AG04449 (cell line): ENCODE measurements at regions not wholly inside any gene's neighbourhood (a gene's known extent, or its start where the extent isn't known, plus 50 kb on each side); places are given as distances from the start of the nearest gene placed in this dataset.

Experiments
- CTCF ChIA-PET: fragments of 350-600 bp; formaldehyde crosslinking; extraction: SDS; loops from one replicate; lab custom pipeline; 2021; ENCODE audit warnings: antibody characterized with exemption; lab: Yijun Ruan, JAX
- POLR2A ChIA-PET: fragments of 400-600, 350-600 bp; formaldehyde crosslinking; extraction: SDS; loops from one replicate; lab custom pipeline; 2020; ENCODE audit warnings: antibody characterized with exemption, inconsistent platforms; lab: Yijun Ruan, JAX
- DNase-seq: peaks from one replicate; pipeline ENCODE4 v3.0.0-alpha.2; 2010; ENCODE audit warnings: low read depth, low spot score
- H3K4me3 ChIP-seq: 2 replicates; pipeline ENCODE4 v1.5.1; 2011; ENCODE audit warnings: low read depth, mild to moderate bottlenecking, control low read depth, low read length
- TF ChIP-seq, protein P1 (sequence below): IDR thresholded peaks from one replicate; pipeline ENCODE4 v1.5.1; 2011; ENCODE audit warnings: mild to moderate bottlenecking, moderate library complexity, low read length, control low read depth, inconsistent platforms; ENCODE audit not compliant: insufficient read depth; ENCODE audit errors: missing control alignments

DNA sequence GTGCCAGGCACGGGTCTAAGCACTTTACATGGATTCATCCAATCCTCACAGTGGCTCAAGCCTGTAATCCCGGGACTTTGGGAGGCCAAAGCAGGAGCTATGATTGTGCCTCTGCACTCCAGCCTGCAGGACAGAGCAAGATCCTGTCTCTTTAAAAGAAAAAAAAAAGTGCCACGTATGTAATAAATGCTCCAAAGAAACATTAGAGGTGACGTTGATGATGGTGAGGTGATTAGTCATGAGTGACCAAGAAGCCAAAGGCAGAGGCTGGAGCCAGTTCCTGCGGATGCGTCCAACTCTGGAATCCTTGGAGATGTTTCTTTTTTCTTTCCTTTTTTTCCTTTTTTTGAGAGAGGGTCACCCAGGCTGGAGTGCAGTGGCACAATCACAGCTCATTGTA, 59.4 kb upstream of the SIAH1 start:
- no peak overlapping the region; the same call in 1 of the 2 replicates for H3K4me3 ChIP-seq
- POLR2A ChIA-PET, result no interaction called here

GRCh38 chr16:48442379-48442778, 57.2 kb upstream of the SIAH1 start:
- DNase-seq, result no peak
- no peak overlapping the region for H3K4me3 ChIP-seq
- ChIA-PET CTCF (interaction anchor here (0.5 kb wide), 1 partner anchor 142 kb away, joined by 3 read pairs; no protein-coding TSS in a partner anchor), POLR2A (interaction anchor here (1.5 kb wide), 1 partner anchor 57 kb away, joined by 3 read pairs; the partner anchor contains the start of gene SIAH1)
- TF ChIP-seq, protein P1, sequence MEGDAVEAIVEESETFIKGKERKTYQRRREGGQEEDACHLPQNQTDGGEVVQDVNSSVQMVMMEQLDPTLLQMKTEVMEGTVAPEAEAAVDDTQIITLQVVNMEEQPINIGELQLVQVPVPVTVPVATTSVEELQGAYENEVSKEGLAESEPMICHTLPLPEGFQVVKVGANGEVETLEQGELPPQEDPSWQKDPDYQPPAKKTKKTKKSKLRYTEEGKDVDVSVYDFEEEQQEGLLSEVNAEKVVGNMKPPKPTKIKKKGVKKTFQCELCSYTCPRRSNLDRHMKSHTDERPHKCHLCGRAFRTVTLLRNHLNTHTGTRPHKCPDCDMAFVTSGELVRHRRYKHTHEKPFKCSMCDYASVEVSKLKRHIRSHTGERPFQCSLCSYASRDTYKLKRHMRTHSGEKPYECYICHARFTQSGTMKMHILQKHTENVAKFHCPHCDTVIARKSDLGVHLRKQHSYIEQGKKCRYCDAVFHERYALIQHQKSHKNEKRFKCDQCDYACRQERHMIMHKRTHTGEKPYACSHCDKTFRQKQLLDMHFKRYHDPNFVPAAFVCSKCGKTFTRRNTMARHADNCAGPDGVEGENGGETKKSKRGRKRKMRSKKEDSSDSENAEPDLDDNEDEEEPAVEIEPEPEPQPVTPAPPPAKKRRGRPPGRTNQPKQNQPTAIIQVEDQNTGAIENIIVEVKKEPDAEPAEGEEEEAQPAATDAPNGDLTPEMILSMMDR, result no peak

More for the DNA sequence above, 59.4 kb upstream of the SIAH1 start:
- CTCF ChIA-PET, result no interaction called here
- TF ChIP-seq, protein P1, result no peak
- no peak for DNase-seq

DNA sequence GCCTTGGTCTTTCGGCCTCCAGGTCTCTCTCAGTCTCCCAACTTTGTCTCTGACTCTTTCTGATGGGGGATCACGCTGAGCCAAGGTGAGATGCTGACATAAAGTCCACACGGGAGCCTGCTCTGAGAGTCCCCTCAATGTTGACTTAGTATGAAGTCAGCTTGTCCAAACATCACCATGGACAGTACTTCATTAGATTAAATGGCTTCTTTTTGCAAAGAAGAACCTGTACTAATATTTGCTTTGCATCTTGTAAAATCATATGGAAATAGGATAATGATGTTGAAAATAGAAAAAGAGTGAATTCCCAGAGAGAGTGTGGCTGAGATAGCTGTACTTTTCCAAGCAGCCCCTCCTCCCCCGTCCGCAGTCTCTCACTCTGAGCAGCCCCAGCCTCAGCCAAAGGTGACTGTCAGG, 56.7 kb upstream of the SIAH1 start:
- ChIA-PET CTCF (interaction anchor here (0.5 to 0.8 kb wide), 2 partner anchors 9 to 143 kb away, joined by 3 read pairs; no protein-coding TSS in a partner anchor), POLR2A (interaction anchor here (1.5 kb wide), 1 partner anchor 57 kb away, joined by 3 read pairs; the partner anchor contains the start of gene SIAH1)
- DNase-seq, result no peak
- TF ChIP-seq, protein P1, result no peak
- H3K4me3 ChIP-seq, result no peak overlapping the region

- ChIA-PET POLR2A (no interaction called here), CTCF (no interaction called here)
- DNase-seq, result no peak
- no peak overlapping the region for H3K4me3 ChIP-seq
- TF ChIP-seq, protein P1, result no peak
These were observed 55.9 kb upstream of the SIAH1 start for GRCh38 chr16:48441106-48441505.

- ChIA-PET POLR2A (interaction anchor here (0.9 kb wide), 1 partner anchor 53 kb away, joined by 3 read pairs; the partner anchor contains the start of gene SIAH1), CTCF (no interaction called here)
- TF ChIP-seq, protein P1, result no peak
- H3K4me3 ChIP-seq, result no peak overlapping the region
- DNase-seq, result no peak
These were observed 53.2 kb upstream of the SIAH1 start for GRCh38 chr16:48438414-48438813.

DNA sequence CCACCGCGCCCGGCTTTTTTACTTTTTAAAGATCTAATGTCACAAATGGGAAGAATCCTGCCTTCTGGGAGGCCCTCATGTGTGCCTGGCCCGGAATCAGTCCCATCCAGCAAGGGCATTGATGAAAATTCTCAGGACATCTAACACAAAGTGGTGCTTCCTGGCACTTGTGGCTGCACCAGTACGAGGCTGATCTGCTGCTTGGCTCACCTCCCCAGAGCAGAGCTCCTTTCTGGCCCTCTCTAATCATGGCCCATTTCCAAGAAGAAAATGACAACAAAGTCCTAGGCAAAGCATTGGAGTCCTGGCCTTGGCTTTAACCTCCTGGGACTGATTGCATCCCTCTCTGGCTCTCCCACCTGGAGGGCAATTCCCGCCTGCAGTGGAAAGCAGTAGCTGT, 50.7 kb upstream of the SIAH1 start:
- no peak overlapping the region for H3K4me3 ChIP-seq
- no peak for DNase-seq
- ChIA-PET CTCF (interaction anchor here (1.1 to 1.6 kb wide), 2 partner anchors 10 to 11 kb away, joined by 3 to 4 read pairs; no protein-coding TSS in a partner anchor), POLR2A (no interaction called here)
- TF ChIP-seq, protein P1, result no peak
